GM23248 (cell line): ENCODE measurements at regions not wholly inside any gene's neighbourhood (a gene's known extent, or its start where the extent isn't known, plus 50 kb on each side); places are given as distances from the start of the nearest gene placed in this dataset.

Experiments
- EZH2 ChIP-seq: fragments of 200-600 bp; sonication (generic); IDR thresholded peaks from 2 replicates; pipeline ENCODE4 v1.6.1; 2018; ENCODE audit warnings: antibody characterized with exemption, mild to moderate bottlenecking; ENCODE audit not compliant: insufficient read depth, poor library complexity, severe bottlenecking
- EZH2phosphoT487 ChIP-seq: fragments of 200-600 bp; sonication (generic); IDR thresholded peaks from 2 replicates; pipeline ENCODE4 v1.6.1; 2018; ENCODE audit warnings: antibody characterized with exemption, moderate library complexity, mild to moderate bottlenecking, low read depth; ENCODE audit not compliant: insufficient read depth

DNA sequence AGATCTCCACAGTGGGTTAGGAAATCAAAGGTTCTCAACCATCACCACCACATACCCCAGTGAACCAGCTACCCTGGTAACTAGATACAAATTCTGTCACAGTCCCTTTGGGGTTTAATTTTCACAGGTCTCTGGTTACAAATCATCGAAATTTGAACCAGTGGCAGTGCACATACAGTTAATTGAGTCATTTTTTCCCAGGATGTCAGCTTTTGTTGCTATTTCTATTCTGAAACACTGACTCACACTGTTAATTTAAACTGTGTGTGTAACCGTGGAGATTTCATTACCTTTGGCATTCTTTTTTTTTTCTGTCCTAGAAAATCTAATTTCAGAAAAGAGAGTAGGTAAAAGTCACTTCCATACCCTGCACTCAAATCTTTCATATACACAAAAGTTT lies 511.5 kb downstream of the TOX3 start:
- TF ChIP-seq EZH2 = no peak
- TF ChIP-seq EZH2phosphoT487 = no peak
